HTR-8/SVneo (cell line): ENCODE measurements at regions not wholly inside any gene's neighbourhood (a gene's known extent, or its start where the extent isn't known, plus 50 kb on each side); places are given as distances from the start of the nearest gene placed in this dataset.
"Not testable (repeated sequence)": the region's sequence is repeated elsewhere in the genome, so short reads cannot be mapped to it uniquely, and the experiment has no call there.

Experiments used
- DNase-seq: peaks from one replicate; pipeline ENCODE4 v3.0.0; 2011; ENCODE audit warnings: low spot score, mixed read lengths; ENCODE audit not compliant: insufficient read length
- FAIRE-seq: peaks from 2 replicates; lab custom pipeline; 2011; peaks lifted over from hg19 to GRCh38; lab: Jason Lieb, UNC

- FAIRE-seq: not testable (repeated sequence)
These were observed 92.8 kb upstream of the SLC1A3 start for GRCh38 chr5:36513647-36514046.

GRCh38 chr5:36519881-36520280 is 86.5 kb upstream of the SLC1A3 start:
- no peak for DNase-seq
- FAIRE-seq: no peak

More at GRCh38 chr5:36513647-36514046, 92.8 kb upstream of the SLC1A3 start:
- not testable (repeated sequence) for DNase-seq

GRCh38 chr5:36521219-36521618 is 85.2 kb upstream of the SLC1A3 start:
- no peak for DNase-seq
- peak; percentile 97 for FAIRE-seq

- FAIRE-seq (no peak), DNase-seq (no peak)
These were observed 84.3 kb upstream of the SLC1A3 start for GRCh38 chr5:36521838-36522745.

- no peak for DNase-seq
- FAIRE-seq: no peak
These were observed 83.7 kb upstream of the SLC1A3 start for GRCh38 chr5:36522746-36523065.

- no peak for DNase-seq
- FAIRE-seq: peak; percentile 87
These were observed 83.0 kb upstream of the SLC1A3 start for GRCh38 chr5:36523450-36523849.

- DNase-seq: no peak
These were observed 82.5 kb upstream of the SLC1A3 start for GRCh38 chr5:36523926-36524325.

GRCh38 chr5:36526537-36526936 is 79.9 kb upstream of the SLC1A3 start:
- peak; percentile 36 for FAIRE-seq
- no peak for DNase-seq

More at GRCh38 chr5:36523926-36524325, 82.5 kb upstream of the SLC1A3 start:
- no peak for FAIRE-seq

- FAIRE-seq: peak; percentile 36
These were observed 77.8 kb upstream of the SLC1A3 start for GRCh38 chr5:36528588-36528987.

GRCh38 chr5:36529142-36529541 is 77.3 kb upstream of the SLC1A3 start:
- no peak for FAIRE-seq
- DNase-seq: no peak

More at GRCh38 chr5:36528588-36528987, 77.8 kb upstream of the SLC1A3 start:
- DNase-seq: no peak

- no peak for DNase-seq
- no peak for FAIRE-seq
These were observed 76.2 kb upstream of the SLC1A3 start for GRCh38 chr5:36530215-36530614.

GRCh38 chr5:36531401-36531800 is 75.0 kb upstream of the SLC1A3 start:
- no peak for FAIRE-seq
- DNase-seq: no peak

- FAIRE-seq (peak; percentile 73), DNase-seq (no peak)
These were observed 71.0 kb upstream of the SLC1A3 start for GRCh38 chr5:36535378-36535777.

GRCh38 chr5:36535859-36536615 is 70.4 kb upstream of the SLC1A3 start:
- FAIRE-seq (no peak), DNase-seq (no peak)

- no peak for FAIRE-seq
- DNase-seq: no peak
These were observed 69.8 kb upstream of the SLC1A3 start for GRCh38 chr5:36536616-36537005.

- no peak for FAIRE-seq
- DNase-seq: no peak
These were observed 68.7 kb upstream of the SLC1A3 start for GRCh38 chr5:36537724-36538123.

GRCh38 chr5:36552651-36553393 is 53.6 kb upstream of the SLC1A3 start:
- no peak for DNase-seq

GRCh38 chr5:36555035-36555434 is 51.4 kb upstream of the SLC1A3 start:
- not testable (repeated sequence) for FAIRE-seq, DNase-seq

More at GRCh38 chr5:36552651-36553393, 53.6 kb upstream of the SLC1A3 start:
- FAIRE-seq: no peak
